HepG2 (cell line): ENCODE measurements at regions not wholly inside any gene's neighbourhood (a gene's known extent, or its start where the extent isn't known, plus 50 kb on each side); places are given as distances from the start of the nearest gene placed in this dataset.

ENCODE experiments used
- ATAC-seq: fragments of 200-7000 bp; cut with Tn5 transposase; 3 replicates; pipeline ENCODE4 v1.9.1; 2020; ENCODE audit warnings: mild to moderate bottlenecking, moderate library complexity
- BruUV-seq: library from RNA; stranded (reverse); fragments of 400-500 nt; replicated peaks from 2 replicates; lab custom pipeline; 2021; lab: Mats Ljungman, UMichigan
- CTCF ChIA-PET: fragments of 300-600 bp; formaldehyde crosslinking; extraction: SDS; loops from one replicate; lab custom pipeline; 2021; ENCODE audit warnings: low total read pairs, inconsistent platforms, low intra/inter-chr PET ratio; lab: Yijun Ruan, JAX
- POLR2A ChIA-PET: fragments of 350-600 bp; sonication (Branson Sonifier 250); formaldehyde crosslinking; loops from one replicate; lab custom pipeline; 2020; ENCODE audit warnings: antibody characterized with exemption, inconsistent platforms; lab: Yijun Ruan, JAX
- DNase-seq: peaks from one replicate; pipeline ENCODE4 v3.0.0-alpha.2; 2015; ENCODE audit warnings: low spot score
- FAIRE-seq: peaks from 3 replicates; lab custom pipeline; 2011; peaks lifted over from hg19 to GRCh38; lab: Jason Lieb, UNC
- H2AFZ ChIP-seq: one replicate; pipeline ENCODE4 v1.6.1; 2011; ENCODE audit warnings: low read length, inconsistent platforms
- H3K27ac ChIP-seq: fragments of 300-600 bp; 3 replicates; pipeline ENCODE4 v1.8.0; 2011; ENCODE audit warnings: mixed run types, mild to moderate bottlenecking, mixed read lengths, low read length, inconsistent platforms; ENCODE audit not compliant: insufficient read depth; ENCODE audit errors: extremely low read length
- H3K27me3 ChIP-seq, 2 experiments: fragments of 200-600 bp in 1 of 2; 2 replicates in 1 of 2; 3 replicates in 1 of 2; pipeline versions ENCODE4 v1.6.0 to v1.8.0; 2011; ENCODE audit warnings: low read length in 2 of 2, mild to moderate bottlenecking in 2 of 2, moderate library complexity in 2 of 2, inconsistent platforms in 1 of 2; ENCODE audit not compliant: insufficient read depth in 2 of 2, control insufficient read depth in 1 of 2
- H3K36me3 ChIP-seq, 2 experiments: fragments of 200-600 bp in 1 of 2; replicated peaks in 1 of 2; 2 replicates in 1 of 2; 3 replicates in 1 of 2; pipeline versions ENCODE4 v1.5.1 to v1.8.0; 2011; ENCODE audit warnings: low read length in 2 of 2, inconsistent platforms in 1 of 2; ENCODE audit not compliant: insufficient read depth in 2 of 2, control insufficient read depth in 1 of 2
- H3K4me1 ChIP-seq: 2 replicates; pipeline ENCODE4 v1.5.1; 2012; ENCODE audit warnings: low read length, inconsistent platforms; ENCODE audit not compliant: insufficient read depth
- H3K4me2 ChIP-seq: 2 replicates; pipeline ENCODE4 v1.6.0; 2011; ENCODE audit warnings: low read depth, low read length, inconsistent platforms
- H3K4me3 ChIP-seq, 3 experiments: fragments of 200-600 bp in 1 of 3; sonication (generic), shearing (Covaris generic) in 1 of 3; replicated peaks in 1 of 3; 2 replicates each; pipeline ENCODE4 v1.5.1; 2011 to 2016; ENCODE audit warnings: low read length in 3 of 3, inconsistent platforms in 2 of 3, low read depth in 2 of 3, mild to moderate bottlenecking in 2 of 3, control low read depth in 1 of 3, mixed read lengths in 1 of 3; ENCODE audit not compliant: insufficient read depth in 1 of 3
- H3K79me2 ChIP-seq: one replicate; pipeline ENCODE4 v1.6.1; 2011; ENCODE audit warnings: low read length, inconsistent platforms; ENCODE audit not compliant: insufficient read depth
- H3K9ac ChIP-seq: 2 replicates; pipeline ENCODE4 v1.6.0; 2011; ENCODE audit warnings: mild to moderate bottlenecking, low read depth, low read length, inconsistent platforms; ENCODE audit not compliant: insufficient read depth
- H3K9me3 ChIP-seq: 2 replicates; pipeline ENCODE4 v1.5.1; 2012; ENCODE audit warnings: mild to moderate bottlenecking, low read length
- H4K20me1 ChIP-seq: 2 replicates; pipeline ENCODE4 v1.6.0; 2011; ENCODE audit warnings: inconsistent platforms, mild to moderate bottlenecking, low read length, moderate library complexity; ENCODE audit not compliant: insufficient read depth
- AFF4 ChIP-seq: sonication (generic); formaldehyde crosslinking; IDR thresholded peaks from 2 replicates; pipeline ENCODE4 v1.4.0; 2020; ENCODE audit warnings: missing genetic modification reagents
- DMTF1 ChIP-seq: sonication (generic); formaldehyde crosslinking; IDR thresholded peaks from 2 replicates; pipeline ENCODE4 v1.4.0; 2020; ENCODE audit warnings: mild to moderate bottlenecking, missing genetic modification reagents
- HMGA1 ChIP-seq: sonication (generic); formaldehyde crosslinking; conservative IDR thresholded peaks from 2 replicates; pipeline ENCODE4 v1.4.0; 2020; ENCODE audit warnings: missing genetic modification reagents
- ZNF160 ChIP-seq: sonication (generic); formaldehyde crosslinking; IDR thresholded peaks from 2 replicates; pipeline ENCODE4 v1.8.0; 2022; ENCODE audit warnings: mild to moderate bottlenecking, inconsistent platforms, missing genetic modification reagents
- ZNF256 ChIP-seq: sonication (generic); formaldehyde crosslinking; conservative IDR thresholded peaks from 2 replicates; pipeline ENCODE4 v1.4.0; 2020; ENCODE audit warnings: missing genetic modification reagents
- ZNF354B ChIP-seq: sonication (generic); formaldehyde crosslinking; IDR thresholded peaks from 2 replicates; pipeline ENCODE4 v1.8.0; 2022; ENCODE audit warnings: mild to moderate bottlenecking, missing genetic modification reagents
- WGBS: methylation state at CpG from one replicate; pipeline ENCODE4 v1.1.6; 2017; ENCODE audit warnings: low lambda C conversion rate; 5-methylcytosine and 5-hydroxymethylcytosine counted together
- in situ Hi-C: cut with HindIII; loops from 2 replicates; pipeline ENCODE4 v1.10.0; 2017; ENCODE audit warnings: low pct_unique_long_range_greater_than_20kb; ENCODE audit not compliant: extremely low pct_ligation_motif_present
- intact Hi-C: fragments of 100-400 bp; cut with micrococcal nuclease; formaldehyde crosslinking; loops from one replicate; pipeline ENCODE4 v1.10.0; 2022; ENCODE audit not compliant: unreplicated experiment
- TF ChIP-seq, protein P1 (sequence below): sonication (generic); formaldehyde crosslinking; IDR thresholded peaks from 2 replicates; pipeline ENCODE4 v1.8.1; 2023; ENCODE audit warnings: missing genetic modification reagents, inconsistent platforms, borderline replicate concordance
- TF ChIP-seq, protein P2 (sequence below), 2 experiments: fragments of 450-650 bp in 1 of 2; sonication (generic) in 1 of 2; formaldehyde crosslinking; IDR thresholded peaks; 2 replicates each; pipeline versions ENCODE4 v1.5.0 to v1.8.0; 2020 to 2022; ENCODE audit warnings: mild to moderate bottlenecking in 1 of 2, missing genetic modification reagents in 1 of 2

GRCh38 chr4:34464196-34464595 lies 1780.1 kb downstream of the ARAP2 start:
- ChIA-PET POLR2A (no interaction called here), CTCF (no interaction called here)
- no peak overlapping the region for H2AFZ ChIP-seq
- H3K9me3 ChIP-seq = peaks cover 10% of the 10 kb centered on the region; the same call in 1 of the 2 replicates
- 0% methylated on average over 2 of the region's 2 CpGs for WGBS
- H3K4me3 ChIP-seq = no peak overlapping the region
- no peaks in the 10 kb centered on the region for H4K20me1 ChIP-seq
- no peak overlapping the region for H3K9ac ChIP-seq
- no peaks in the 10 kb centered on the region for H3K27me3 ChIP-seq
- no peaks in the 10 kb centered on the region for H3K79me2 ChIP-seq
- no peaks in the 10 kb centered on the region for H3K4me1 ChIP-seq
- H3K27ac ChIP-seq = no peak overlapping the region
- intact Hi-C loops (no loop called here), in situ Hi-C loops (no loop called here)
- no TSS peak for BruUV-seq
- H3K36me3 ChIP-seq = no peaks in the 10 kb centered on the region
- H3K4me2 ChIP-seq = no peak overlapping the region
- DNase-seq (peak; percentile 3), FAIRE-seq (no peak), ATAC-seq (no peak)
- TF ChIP-seq ZNF354B (CRISPR knock-in tag) (no peak), AFF4 (CRISPR knock-in tag) (no peak), DMTF1 (CRISPR knock-in tag) (no peak), ZNF160 (no peak), ZNF256 (CRISPR knock-in tag) (no peak), HMGA1 (CRISPR knock-in tag) (no peak)
- TF ChIP-seq, protein P1, sequence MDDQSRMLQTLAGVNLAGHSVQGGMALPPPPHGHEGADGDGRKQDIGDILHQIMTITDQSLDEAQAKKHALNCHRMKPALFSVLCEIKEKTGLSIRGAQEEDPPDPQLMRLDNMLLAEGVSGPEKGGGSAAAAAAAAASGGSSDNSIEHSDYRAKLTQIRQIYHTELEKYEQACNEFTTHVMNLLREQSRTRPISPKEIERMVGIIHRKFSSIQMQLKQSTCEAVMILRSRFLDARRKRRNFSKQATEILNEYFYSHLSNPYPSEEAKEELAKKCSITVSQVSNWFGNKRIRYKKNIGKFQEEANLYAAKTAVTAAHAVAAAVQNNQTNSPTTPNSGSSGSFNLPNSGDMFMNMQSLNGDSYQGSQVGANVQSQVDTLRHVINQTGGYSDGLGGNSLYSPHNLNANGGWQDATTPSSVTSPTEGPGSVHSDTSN (CRISPR knock-in tag) = no peak
- TF ChIP-seq, protein P2, sequence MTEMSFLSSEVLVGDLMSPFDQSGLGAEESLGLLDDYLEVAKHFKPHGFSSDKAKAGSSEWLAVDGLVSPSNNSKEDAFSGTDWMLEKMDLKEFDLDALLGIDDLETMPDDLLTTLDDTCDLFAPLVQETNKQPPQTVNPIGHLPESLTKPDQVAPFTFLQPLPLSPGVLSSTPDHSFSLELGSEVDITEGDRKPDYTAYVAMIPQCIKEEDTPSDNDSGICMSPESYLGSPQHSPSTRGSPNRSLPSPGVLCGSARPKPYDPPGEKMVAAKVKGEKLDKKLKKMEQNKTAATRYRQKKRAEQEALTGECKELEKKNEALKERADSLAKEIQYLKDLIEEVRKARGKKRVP (CRISPR knock-in tag; IDR thresholded peaks at IDR 0.05) = no peak
